ENCODE measurements at regions not wholly inside any gene's neighbourhood (a gene's known extent, or its start where the extent isn't known, plus 50 kb on each side); places are given as distances from the start of the nearest gene placed in this dataset.

GRCh38 chr9:18159254-18159653 lies 314.7 kb upstream of the ADAMTSL1 start:
- no peak for DNase-seq

GRCh38 chr9:18163146-18163545 lies 310.8 kb upstream of the ADAMTSL1 start:
- DNase-seq = no peak

GRCh38 chr9:18167733-18168132 lies 306.2 kb upstream of the ADAMTSL1 start:
- DNase-seq = no peak

GRCh38 chr9:18173923-18174322 lies 300.0 kb upstream of the ADAMTSL1 start:
- DNase-seq = no peak

DNA sequence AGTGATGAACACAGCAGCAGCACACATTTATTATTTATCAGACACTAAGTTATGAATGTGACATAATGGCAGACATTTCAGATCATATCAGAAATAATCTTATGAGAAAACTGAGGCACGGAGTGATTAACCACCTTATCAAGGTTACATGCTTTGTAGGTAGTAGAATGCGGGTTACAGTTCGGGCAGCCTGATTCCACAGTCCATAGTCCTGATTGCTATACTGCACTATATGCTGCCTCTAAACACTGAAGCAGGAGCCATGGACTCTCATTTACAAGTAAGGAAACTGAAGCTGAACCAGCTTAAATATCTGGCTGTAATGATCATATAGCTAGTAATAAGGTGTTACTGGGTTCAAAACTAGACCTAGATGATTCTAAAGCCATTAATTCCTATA lies 291.3 kb upstream of the ADAMTSL1 start:
- DNase-seq = no peak

- no peak for DNase-seq
Measured at GRCh38 chr9:18183974-18184373, 290.0 kb upstream of the ADAMTSL1 start.

GRCh38 chr9:18184401-18184800 lies 289.6 kb upstream of the ADAMTSL1 start:
- DNase-seq = no peak

DNA sequence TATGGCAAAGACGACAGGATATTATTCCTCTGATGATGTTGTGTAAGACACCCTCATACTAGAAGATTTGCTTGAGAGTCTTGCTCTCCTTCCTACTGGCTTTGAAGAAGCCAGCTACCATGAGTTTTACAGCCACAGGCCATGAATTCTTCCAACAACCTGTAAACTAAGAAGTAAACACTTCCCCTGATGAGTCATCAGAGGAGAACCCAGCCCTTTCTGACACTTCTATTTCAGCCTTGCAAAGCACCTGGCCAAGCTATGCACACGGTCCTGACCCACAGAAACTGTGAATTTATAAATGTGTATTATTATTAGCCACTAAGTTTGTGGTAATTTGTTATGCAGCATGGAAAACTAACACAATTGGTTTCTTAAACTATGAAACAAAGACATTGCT lies 288.8 kb upstream of the ADAMTSL1 start:
- DNase-seq = no peak

DNA sequence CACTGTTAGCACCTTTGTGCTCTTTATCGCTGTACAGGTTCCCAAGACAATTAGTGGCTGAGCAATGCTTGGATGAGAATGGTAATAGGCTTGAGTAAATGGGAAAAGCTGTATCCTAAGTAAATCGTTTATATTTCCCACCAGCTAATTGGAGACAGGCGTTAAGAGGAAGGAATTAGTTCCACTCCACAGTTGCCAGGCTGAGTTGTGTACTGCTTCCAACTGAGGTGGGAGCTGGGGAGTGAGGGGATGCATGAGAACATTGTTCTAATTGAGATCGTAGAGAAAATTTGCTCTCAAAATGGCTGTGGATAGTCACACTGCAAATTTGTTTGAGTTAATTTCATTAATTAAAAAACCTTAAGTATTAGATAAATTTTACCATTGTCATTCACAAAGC lies 285.0 kb upstream of the ADAMTSL1 start:
- DNase-seq = no peak

DNA sequence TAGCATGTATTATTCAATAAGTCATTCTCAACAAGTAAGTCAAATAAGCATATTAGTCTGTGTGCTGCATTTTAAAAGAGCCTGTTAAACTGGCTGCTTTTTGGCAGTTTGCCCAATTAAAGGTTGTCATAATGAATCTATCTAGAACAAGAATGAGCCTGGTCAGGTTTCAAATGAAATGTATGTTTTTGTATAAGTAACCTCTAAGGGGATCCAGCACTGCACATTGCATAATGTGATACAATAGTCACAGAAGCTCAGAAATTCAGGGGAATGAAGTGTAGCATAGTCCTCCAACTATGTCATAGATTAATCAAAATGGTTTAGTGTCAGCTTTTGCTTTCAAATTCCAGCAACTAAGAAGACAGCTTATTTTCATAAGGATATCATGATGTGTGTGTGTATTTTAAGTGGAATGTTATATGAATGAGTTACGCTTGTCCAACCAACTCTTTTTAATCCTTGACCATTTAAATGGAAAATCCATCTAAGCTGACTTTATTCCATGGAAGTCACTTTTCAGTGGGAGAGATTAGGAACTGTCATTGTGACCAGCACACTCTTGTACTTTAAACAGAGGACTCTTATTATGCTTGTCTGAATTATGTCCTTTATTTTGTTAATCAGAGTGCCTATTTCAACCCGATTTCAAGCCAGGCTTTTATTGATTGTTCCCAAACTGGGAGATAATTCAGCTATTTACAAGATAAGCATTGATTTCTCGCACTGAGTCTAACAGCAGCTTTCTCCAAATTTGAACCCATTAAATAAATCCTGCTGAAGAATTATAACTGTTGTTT lies 283.9 kb upstream of the ADAMTSL1 start:
- no peak for DNase-seq

DNA sequence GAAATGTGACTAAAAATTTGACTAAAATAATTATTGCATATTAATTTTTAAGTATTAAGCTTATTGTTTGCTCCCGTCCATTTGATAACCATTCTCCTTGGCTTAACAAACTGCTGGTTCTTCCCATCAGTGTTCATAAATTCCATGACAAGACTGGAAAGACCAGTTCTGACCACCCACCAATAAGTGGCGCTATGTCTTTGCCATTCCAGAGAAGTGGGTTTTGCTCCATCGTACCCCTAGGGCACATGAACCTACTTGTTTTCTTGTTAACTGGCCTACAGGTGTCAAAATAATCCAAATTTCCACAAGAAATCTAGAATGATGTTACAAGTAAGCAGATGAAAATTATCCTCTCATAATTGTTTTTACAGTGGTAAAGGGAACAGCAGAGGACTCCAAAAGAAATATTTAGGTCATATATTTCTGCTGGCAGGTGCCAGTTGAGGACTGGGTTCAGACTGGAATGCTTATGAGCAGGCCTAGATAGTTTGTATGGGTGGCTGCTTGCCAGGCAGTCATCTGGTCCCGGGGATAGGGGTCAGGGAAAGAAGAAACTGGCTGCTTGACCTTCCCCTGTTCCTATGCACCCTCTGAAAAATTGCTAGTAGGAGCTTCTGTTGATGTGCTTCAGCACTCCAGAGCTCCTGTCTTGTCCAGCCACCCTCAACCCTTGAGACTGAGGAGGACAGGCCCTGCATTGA lies 283.1 kb upstream of the ADAMTSL1 start:
- DNase-seq = no peak

DNA sequence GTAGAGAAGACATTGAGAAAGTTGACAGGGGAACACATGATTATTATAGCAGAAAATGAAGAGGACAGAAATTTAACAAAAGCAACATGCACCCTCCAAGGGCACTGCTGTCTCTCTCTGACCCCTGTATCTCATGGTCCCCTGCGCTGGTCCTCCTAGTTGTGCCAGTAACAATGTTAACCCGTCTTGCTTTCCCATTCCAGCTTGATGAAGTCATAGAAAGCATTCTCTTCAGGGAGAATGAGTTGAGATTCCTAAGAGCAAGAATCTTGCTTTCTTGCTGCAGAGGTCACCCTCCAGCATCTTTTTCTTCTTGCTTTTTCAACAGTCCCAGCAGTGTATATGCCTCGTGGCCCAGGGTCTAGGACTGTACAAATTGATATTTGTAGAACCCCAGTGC lies 279.6 kb upstream of the ADAMTSL1 start:
- DNase-seq = no peak

DNA sequence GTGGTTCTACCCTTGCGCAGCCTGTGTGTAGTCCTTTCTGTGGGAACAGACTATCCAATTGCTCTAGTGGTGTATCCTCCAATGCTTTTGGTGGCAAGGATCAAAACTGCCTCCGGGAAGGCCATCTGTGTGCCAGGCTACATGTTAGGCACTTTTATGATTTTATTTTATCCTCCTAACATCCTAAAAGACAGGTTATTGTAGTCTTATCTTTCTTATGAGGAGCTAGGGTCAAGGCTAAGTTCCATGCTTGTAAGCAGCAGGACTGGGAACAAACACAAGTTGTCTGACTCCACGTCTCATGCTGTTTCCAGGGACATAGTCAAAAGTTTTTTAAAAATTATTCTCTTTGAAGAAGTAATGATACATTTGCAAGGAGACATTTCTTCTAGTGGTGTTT lies 278.7 kb upstream of the ADAMTSL1 start:
- no peak for DNase-seq

- no peak for DNase-seq
Measured at GRCh38 chr9:18202924-18203323, 271.0 kb upstream of the ADAMTSL1 start.

DNA sequence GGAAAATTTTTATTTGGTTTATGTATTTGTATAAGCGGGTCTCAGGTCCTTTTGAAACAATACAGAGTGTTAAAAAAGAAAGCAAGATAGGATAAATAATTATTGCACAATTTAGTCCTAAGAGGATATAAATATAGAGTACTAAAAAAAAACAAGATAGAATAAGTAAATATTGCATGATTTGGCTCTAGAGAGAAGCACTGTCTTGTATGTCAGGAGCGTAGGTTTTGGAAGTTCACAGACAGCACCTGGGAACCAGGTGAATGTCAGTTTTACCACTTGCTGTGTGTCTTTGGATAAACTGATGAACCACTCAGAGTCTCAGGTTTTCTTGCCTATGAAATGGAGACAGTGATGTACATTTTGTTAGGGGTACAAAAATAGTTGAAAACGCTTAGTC lies 266.2 kb upstream of the ADAMTSL1 start:
- no peak for DNase-seq

GRCh38 chr9:18208166-18209059 lies 265.5 kb upstream of the ADAMTSL1 start:
- DNase-seq = no peak

GRCh38 chr9:18215626-18216025 lies 258.3 kb upstream of the ADAMTSL1 start:
- no peak for DNase-seq

GRCh38 chr9:18216376-18216775 lies 257.6 kb upstream of the ADAMTSL1 start:
- DNase-seq = no peak

DNA sequence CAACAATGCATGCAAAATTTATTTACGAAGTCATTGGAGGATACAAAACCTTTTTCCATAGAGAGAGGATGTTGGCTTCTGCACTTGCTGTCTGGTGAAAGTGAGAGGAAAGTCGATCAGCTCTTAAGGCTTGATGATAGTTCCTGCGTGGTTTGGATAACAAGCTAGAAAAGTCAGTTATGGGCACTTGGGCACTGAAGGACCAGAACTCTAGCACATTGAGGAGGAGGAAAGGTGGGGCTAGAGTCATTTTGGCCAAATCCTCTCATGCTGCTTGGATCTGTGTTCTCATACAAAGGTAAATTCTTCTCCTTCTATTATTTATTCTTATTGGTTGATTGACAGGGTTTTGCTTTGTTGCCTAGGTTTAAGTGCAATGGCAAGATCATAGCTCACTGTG lies 245.9 kb upstream of the ADAMTSL1 start:
- DNase-seq = peak; percentile 15

DNA sequence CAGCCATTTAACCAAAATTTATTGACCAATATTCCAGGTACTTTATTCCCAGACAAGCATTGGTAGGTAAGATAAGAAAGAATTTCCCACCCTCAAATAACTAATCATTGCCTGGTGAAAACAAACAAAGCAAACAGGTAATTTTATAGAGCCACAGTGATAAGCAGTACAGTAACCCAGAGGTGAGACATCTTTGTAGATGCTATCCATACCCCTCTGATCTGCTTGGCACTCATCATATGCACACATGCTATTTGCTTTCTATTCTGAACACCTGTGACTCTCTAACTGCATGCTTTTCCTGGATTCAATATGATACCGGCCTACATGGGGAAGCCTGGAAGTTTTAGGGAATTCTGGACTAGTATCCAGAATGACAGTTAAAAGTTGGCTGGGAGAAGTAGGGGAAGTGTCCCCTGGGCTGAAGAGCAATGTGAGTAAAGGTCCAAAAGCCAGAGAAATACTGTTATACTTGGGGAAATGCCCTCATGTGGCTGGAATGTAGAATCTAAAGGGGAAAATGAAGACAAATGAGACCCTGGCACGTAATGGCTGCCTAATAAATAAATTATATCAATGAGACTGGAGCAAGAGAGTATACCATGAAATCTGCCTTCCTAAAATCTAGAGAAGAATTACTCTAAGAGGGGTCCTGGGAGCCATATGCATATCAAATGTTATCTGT lies 243.8 kb upstream of the ADAMTSL1 start:
- DNase-seq = no peak

GRCh38 chr9:18233311-18233710 lies 240.6 kb upstream of the ADAMTSL1 start:
- DNase-seq = no peak

DNA sequence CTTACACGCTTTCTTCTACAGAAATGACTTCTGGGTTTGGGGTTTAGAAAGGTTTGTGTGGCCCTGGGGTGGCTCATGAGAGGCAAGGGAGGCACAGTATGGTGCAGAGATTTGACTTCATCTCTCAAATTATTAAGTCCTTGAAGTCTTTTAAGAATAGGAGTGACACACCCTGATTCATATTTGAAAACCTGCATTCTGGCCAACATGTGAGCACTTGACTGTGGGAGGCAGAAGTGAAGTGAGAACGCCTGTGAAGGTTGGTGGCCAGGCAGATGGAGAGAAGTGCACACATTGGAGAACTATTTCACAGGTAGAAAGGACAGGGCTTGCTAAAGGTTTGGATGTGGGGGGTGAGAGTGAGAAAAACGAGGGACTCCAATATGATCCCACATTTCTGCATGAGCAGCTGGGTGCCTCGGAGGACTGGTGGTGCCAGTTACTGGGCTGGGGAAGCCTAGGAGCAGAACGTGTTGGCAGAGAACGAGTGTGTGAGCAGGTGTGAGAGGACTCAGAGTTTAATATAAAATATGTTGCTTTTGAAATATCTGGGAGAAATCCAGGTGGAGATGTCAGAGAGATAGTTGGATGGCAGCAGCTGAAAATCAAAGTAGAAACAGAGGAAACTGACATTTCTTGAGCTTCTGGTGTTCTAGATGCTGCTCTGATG lies 240.0 kb upstream of the ADAMTSL1 start:
- no peak for DNase-seq
